Stimulated activated naive CD8-positive, alpha-beta T cell treated with anti-CD3 and anti-CD28 coated beads, Interleukin-15, Interleukin-2, amounts not matched to agents 100 ng/mL and 50 ng/mL, for 24 hours (primary cell): ENCODE measurements at regions not wholly inside any gene's neighbourhood (a gene's known extent, or its start where the extent isn't known, plus 50 kb on each side); places are given as distances from the start of the nearest gene placed in this dataset.

Experiments
- H3K27ac Mint-ChIP-seq: one replicate; pipeline ENCODE4 v1.8.0; 2021; ENCODE audit warnings: mild to moderate bottlenecking, mixed read lengths
- H3K27me3 Mint-ChIP-seq: one replicate; pipeline ENCODE4 v1.8.0; 2021; ENCODE audit warnings: mixed read lengths
- H3K36me3 Mint-ChIP-seq: one replicate; pipeline ENCODE4 v1.8.0; 2021; ENCODE audit warnings: low read depth, mixed read lengths
- H3K4me1 Mint-ChIP-seq: one replicate; pipeline ENCODE4 v1.8.0; 2021; ENCODE audit warnings: low read depth, mixed read lengths
- H3K4me3 Mint-ChIP-seq: one replicate; pipeline ENCODE4 v1.8.0; 2021; ENCODE audit warnings: mild to moderate bottlenecking, mixed read lengths
- H3K9me3 Mint-ChIP-seq: one replicate; pipeline ENCODE4 v1.8.0; 2021; ENCODE audit warnings: mixed read lengths

DNA sequence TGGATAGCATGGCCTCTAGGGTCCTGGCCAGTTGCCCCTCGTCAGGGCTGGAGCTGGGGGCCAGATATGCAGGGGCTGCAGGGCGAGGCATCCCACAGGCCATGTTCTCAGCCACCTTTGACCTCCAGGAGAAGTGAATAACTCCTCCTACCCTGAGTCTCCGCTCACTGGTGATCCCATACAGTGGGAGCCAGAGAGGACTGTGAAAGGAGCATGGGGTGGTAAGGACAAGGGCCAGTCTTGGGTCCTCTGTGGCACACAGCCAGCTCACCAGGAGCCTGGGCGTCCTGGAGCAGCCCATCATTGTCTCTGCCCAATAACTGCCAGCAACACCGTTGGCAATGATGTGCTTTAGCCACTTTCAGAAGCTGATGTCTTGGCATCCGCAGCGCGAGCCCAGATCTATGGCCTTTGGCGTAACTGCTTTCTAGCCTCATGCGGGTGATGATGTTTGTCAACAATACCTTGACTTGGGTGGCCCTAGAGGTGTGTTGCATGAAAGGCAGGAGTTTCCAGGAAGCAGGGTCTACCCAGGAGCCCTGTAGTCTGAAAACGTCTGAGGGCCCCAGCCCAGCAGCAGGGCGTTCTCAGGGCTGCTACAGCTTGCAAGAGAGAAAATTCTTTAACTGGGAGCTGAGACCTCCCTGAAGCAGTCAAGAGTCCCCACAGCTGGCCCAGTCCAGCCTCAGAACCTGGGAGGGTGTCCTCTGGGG, 61.1 kb upstream of the IQSEC1 start:
- Mint-ChIP-seq H3K36me3 (no peaks in the 10 kb centered on the region), H3K9me3 (no peaks in the 10 kb centered on the region), H3K4me3 (no peak overlapping the region), H3K4me1 (no peaks in the 10 kb centered on the region), H3K27me3 (peaks cover 14% of the 10 kb centered on the region), H3K27ac (no peak overlapping the region)

DNA sequence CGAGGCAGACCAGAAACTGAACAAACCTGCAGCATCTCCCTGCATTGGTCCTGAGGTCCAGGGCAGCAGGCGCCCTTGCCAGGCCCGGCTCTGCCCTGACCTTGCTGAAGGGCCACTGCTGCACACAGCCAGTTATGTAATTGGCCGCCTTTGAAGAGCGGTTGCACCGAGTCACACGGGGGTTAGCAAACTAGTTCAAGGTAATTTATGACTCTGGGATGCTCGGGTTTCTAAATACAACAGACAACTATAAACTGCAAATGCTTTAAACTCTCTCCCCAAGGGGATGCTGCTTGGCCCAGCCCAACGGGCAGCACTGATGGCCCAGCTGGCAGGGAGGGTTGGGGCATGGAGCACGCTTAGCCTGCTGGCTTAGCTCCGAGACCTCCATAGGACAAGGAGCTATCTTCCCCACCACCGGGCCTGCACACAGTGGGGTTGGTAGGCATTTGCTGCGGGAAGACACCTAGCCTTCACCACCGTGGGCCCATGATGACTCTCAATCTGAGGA, 60.3 kb upstream of the IQSEC1 start:
- Mint-ChIP-seq H3K9me3 (no peaks in the 10 kb centered on the region), H3K4me1 (no peaks in the 10 kb centered on the region), H3K36me3 (no peaks in the 10 kb centered on the region), H3K27me3 (peaks cover 11% of the 10 kb centered on the region), H3K4me3 (no peak overlapping the region), H3K27ac (no peak overlapping the region)

DNA sequence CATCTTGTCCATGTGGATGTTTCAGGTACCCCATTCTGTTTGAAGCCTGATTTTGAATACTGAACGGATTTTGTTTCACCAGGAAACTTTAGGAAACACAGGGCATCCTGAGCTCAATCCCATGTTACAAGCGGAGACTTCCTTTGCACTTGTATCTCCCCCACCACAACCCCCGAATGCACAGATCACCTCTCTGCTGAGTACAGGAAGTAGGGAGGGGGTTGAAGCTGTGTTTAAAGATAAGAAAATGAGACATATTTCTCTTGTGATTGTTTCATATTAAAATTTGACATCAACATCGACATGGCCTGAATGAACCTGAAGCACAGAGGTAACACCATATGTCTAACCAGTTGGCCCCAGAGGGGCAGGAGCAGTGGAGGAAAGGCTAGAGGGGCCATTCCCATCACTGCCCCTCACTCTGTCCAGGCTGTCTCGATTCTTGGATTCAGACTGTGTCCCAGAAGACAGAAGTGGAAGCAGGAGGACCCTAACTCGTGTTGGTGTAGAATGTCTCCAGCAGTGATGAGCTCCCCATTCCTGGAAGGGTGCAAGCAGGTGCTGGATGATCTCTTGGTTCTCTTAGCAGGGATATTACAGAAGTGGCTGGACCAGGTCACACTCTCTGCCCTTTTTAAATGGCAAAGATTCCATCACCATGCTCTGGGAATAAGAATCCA, 59.6 kb upstream of the IQSEC1 start:
- Mint-ChIP-seq H3K27me3 (peaks cover 11% of the 10 kb centered on the region), H3K4me1 (no peaks in the 10 kb centered on the region)

DNA sequence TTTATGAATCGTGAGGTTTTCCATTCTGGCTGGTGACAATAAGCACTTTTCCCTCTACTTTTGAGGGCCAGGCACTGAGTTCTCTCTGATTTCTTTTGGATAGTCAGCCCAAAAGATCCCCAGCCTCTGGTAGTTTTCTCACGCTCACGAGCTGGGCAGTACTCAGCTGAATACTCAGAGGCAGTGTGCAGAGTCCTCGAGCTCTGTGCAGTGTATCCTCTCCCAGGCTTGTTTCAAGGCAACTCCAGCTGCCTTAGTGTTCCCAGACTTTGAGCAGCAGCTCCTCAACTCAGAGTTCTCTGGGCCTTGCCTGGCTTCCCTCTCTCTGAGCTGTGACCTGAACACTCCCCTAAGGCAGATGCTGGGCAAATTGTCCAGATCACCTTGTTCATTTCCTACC, 59.1 kb upstream of the IQSEC1 start:
- Mint-ChIP-seq H3K27me3 (peaks cover 11% of the 10 kb centered on the region), H3K4me1 (no peaks in the 10 kb centered on the region)

More for the DNA sequence above, 59.6 kb upstream of the IQSEC1 start:
- Mint-ChIP-seq H3K4me3 (no peak overlapping the region), H3K27ac (no peak overlapping the region), H3K36me3 (no peaks in the 10 kb centered on the region), H3K9me3 (no peaks in the 10 kb centered on the region)

GRCh38 chr3:13130464-13131193, 57.4 kb upstream of the IQSEC1 start:
- Mint-ChIP-seq H3K36me3 (no peaks in the 10 kb centered on the region), H3K4me3 (no peak overlapping the region), H3K27me3 (peaks cover 8% of the 10 kb centered on the region), H3K9me3 (no peaks in the 10 kb centered on the region), H3K4me1 (no peaks in the 10 kb centered on the region), H3K27ac (peak overlapping the region; percentile 51)

More for the DNA sequence above, 59.1 kb upstream of the IQSEC1 start:
- H3K27ac Mint-ChIP-seq: no peak overlapping the region
- H3K4me3 Mint-ChIP-seq: no peak overlapping the region
- no peaks in the 10 kb centered on the region for H3K9me3 Mint-ChIP-seq
- H3K36me3 Mint-ChIP-seq: no peaks in the 10 kb centered on the region

DNA sequence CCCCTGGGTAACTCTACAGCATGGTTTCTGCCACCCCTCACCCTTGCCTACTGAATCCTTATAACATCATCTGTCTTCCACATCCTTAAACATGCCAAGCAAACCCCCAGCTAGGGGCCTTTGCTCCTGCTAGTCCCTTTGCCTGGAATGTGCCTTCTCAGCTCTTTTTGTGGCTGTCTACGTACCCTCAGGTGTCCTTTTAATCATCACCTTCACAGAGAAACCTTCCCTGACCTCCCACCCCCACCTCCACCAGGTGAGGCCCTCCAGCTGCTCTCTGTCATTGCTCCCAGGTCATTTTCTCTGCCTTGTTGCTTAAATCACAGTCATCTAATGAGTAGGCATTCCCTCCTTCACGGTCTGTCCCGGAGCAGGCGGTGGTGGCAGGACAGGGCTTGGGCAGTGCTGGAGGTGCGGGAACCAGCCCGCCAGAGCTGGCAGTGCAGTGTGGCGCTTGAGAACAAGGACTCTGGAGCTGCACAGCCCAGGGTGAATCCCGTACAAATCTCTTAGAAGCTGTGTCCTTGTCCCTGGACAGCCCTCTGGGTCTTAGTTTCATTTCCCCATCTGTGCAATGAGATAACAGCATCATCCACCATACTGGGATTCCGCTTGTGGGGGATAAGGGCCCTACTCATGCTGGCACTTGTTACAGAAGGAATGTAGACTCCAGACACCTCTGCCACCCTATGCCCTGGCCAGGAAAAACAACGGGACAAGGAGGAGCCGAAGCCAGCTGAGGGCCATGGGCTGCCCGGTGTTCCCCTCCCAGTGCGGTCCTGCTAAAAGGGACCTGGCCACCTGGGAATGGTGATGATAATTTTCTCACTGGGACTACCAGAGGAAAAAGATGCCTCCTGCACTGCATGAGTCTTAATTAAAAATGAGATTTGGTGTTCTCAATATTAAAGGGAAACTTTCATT, 52.1 kb upstream of the IQSEC1 start:
- Mint-ChIP-seq H3K9me3 (no peaks in the 10 kb centered on the region), H3K4me3 (no peak overlapping the region)

DNA sequence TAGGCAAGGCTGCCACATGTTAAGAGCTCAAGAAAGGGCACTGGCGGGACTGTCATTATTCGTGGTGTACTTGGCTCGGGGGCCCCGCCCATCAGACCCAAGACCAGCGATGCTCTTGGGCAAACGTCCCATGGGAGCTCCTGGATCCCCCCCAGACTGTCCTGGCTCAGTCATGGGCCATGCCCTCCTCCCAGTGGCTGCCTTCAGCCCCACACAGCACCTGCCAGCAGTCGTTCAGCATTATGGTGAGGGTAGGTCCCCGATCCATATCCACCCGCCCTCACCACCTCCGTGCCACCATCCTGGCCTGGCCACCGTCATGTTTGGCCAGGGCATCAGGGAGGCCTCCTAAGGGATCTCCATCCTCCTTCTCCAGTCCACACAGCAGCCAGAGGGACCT, 51.4 kb upstream of the IQSEC1 start:
- Mint-ChIP-seq H3K9me3 (no peaks in the 10 kb centered on the region), H3K4me1 (no peaks in the 10 kb centered on the region), H3K27me3 (no peaks in the 10 kb centered on the region), H3K36me3 (no peaks in the 10 kb centered on the region), H3K4me3 (no peak overlapping the region), H3K27ac (no peak overlapping the region)

More for the DNA sequence above, 52.1 kb upstream of the IQSEC1 start:
- no peak overlapping the region for H3K27ac Mint-ChIP-seq
- H3K36me3 Mint-ChIP-seq: no peaks in the 10 kb centered on the region
- no peaks in the 10 kb centered on the region for H3K4me1 Mint-ChIP-seq
- H3K27me3 Mint-ChIP-seq: no peaks in the 10 kb centered on the region

- Mint-ChIP-seq H3K4me1 (no peaks in the 10 kb centered on the region), H3K4me3 (no peak overlapping the region)
These were observed 50.5 kb upstream of the IQSEC1 start for GRCh38 chr3:13123765-13124164.

GRCh38 chr3:13123013-13123654, 49.9 kb upstream of the IQSEC1 start:
- Mint-ChIP-seq H3K9me3 (no peaks in the 10 kb centered on the region), H3K4me1 (no peaks in the 10 kb centered on the region), H3K27ac (no peak overlapping the region), H3K27me3 (no peaks in the 10 kb centered on the region), H3K36me3 (no peaks in the 10 kb centered on the region), H3K4me3 (no peak overlapping the region)

More at GRCh38 chr3:13123765-13124164, 50.5 kb upstream of the IQSEC1 start:
- no peaks in the 10 kb centered on the region for H3K9me3 Mint-ChIP-seq
- H3K36me3 Mint-ChIP-seq: no peaks in the 10 kb centered on the region
- H3K27ac Mint-ChIP-seq: no peak overlapping the region
- H3K27me3 Mint-ChIP-seq: no peaks in the 10 kb centered on the region
